ENCODE measurements at regions not wholly inside any gene's neighbourhood (a gene's known extent, or its start where the extent isn't known, plus 50 kb on each side); places are given as distances from the start of the nearest gene placed in this dataset.
A peak's percentile ranks its signal among the peaks of the same experiment; 100 is the strongest.

DNA sequence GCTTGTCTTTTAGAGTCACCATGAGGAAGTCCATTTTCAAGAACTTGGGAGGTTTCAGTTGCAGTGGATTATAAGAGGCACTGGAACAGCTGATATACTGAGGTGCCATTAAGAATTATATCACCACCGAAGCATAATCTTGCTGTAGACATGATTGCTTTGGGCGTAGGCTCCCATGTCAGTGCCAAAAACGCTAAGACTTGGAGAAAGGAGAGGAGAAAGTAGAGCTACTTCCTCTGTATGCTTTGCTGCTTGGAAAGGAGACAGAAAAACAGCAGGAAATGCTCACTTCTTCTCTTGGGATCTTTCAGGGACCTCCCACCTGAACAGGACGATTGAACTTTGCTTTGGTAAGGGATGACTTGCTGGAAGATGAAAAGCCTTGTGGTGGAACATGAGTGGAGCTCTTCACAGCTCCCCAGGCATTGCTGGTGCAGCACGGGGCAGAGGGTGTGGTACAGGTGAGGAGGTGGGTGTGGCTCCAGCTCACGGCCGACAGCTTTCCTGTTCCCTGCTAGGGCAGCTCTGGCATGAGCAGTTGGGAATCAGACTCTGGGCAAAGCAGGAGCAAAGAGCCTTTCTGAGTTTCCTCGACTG lies 190.4 kb upstream of the JAG1 start:
- TF ChIP-seq, protein P1, sequence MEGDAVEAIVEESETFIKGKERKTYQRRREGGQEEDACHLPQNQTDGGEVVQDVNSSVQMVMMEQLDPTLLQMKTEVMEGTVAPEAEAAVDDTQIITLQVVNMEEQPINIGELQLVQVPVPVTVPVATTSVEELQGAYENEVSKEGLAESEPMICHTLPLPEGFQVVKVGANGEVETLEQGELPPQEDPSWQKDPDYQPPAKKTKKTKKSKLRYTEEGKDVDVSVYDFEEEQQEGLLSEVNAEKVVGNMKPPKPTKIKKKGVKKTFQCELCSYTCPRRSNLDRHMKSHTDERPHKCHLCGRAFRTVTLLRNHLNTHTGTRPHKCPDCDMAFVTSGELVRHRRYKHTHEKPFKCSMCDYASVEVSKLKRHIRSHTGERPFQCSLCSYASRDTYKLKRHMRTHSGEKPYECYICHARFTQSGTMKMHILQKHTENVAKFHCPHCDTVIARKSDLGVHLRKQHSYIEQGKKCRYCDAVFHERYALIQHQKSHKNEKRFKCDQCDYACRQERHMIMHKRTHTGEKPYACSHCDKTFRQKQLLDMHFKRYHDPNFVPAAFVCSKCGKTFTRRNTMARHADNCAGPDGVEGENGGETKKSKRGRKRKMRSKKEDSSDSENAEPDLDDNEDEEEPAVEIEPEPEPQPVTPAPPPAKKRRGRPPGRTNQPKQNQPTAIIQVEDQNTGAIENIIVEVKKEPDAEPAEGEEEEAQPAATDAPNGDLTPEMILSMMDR (IDR thresholded peaks at IDR 0.05; ENCODE audit: insufficient read depth, low read depth, low read length, missing control alignments) = no peak
- DNase-seq (ENCODE audit: low read depth) = no peak
- H3K4me3 ChIP-seq (ENCODE audit: low read depth, low read length) = no peak overlapping the region

DNA sequence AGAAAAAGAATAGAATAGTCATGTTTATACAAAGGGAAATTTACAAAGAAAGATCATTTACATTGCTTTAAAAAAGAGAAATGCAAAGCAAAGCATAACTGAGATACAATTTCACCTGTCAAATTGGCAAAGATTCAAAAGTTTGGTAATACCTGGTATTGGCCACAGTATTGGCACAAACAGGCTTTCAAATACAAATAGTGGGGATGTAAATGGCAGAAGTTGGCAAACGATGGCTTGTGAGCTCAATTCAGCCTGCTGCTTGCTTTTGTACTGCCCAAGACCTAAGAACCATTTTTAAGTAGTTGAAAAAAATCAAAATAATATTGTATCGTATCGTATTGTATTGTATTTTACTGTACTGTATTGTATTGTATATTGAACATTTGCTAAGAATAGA lies 194.5 kb upstream of the JAG1 start:
- DNase-seq (ENCODE audit: low read depth) = no peak
- TF ChIP-seq, protein P1 (IDR thresholded peaks at IDR 0.05; ENCODE audit: insufficient read depth, low read depth, low read length, missing control alignments) = no peak
- H3K4me3 ChIP-seq (ENCODE audit: low read depth, low read length) = no peak overlapping the region

DNA sequence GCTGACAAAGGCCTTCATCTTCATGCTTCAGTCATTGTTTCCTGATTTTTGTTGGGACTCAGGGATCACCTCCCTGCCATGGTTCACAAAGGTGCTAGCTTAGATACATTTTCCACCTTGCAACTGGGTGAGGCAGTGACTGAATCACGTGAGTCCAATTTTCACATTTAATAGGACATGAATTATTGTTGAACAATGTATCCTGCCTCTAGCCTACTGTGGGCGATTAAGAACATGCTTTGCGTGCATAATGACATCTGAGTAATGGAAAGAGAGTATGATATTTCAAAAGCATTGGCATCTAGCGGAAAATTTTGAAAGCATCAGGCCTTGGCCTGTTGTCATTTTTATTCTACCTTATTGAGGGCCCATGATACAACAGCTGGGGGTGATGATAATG lies 199.2 kb upstream of the JAG1 start:
- TF ChIP-seq, protein P1 (IDR thresholded peaks at IDR 0.05; ENCODE audit: insufficient read depth, low read depth, low read length, missing control alignments) = no peak
- H3K4me3 ChIP-seq (ENCODE audit: low read depth, low read length) = no peak overlapping the region
- no peak for DNase-seq (ENCODE audit: low read depth)

DNA sequence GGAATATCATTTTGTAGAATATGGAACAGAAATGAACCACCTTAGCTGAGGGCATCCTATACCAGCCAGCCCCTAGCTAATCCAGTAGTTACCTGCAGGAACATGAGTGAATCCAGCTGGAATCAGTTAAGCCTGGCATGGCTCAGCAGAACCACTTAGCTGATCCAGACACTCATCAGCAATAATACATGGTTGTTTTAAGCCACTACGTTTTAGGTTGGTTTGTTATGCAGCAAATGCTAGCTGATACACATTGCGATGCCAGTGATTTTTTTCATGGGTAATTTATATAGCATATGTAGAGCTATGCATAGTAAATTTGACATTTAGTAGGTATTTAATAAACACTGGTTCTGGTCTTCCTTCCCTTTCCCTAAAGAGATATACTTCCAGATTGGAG lies 201.9 kb upstream of the JAG1 start:
- no peak overlapping the region for H3K4me3 ChIP-seq (ENCODE audit: low read depth, low read length)
- no peak for DNase-seq (ENCODE audit: low read depth)
- TF ChIP-seq, protein P1 (IDR thresholded peaks at IDR 0.05; ENCODE audit: insufficient read depth, low read depth, low read length, missing control alignments) = no peak

DNA sequence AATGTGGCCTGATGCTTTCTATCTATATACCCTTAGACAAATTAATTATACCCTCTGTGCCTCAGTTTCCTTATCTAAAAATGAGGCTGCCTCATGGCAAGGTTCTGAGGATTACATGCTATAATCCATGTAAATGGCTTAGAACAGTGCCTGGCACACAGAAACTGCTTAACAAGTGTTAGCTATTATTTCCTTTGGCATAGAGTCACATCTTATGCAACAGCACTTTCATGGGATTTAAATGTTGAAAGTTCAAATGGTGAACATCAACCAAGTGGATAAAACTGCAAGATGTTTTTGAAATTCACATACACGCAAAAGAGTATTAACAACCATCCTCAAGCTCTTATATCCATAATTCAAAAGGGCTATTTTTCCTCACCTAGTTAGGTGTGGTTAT lies 202.8 kb upstream of the JAG1 start:
- H3K4me3 ChIP-seq (ENCODE audit: low read depth, low read length) = no peak overlapping the region
- DNase-seq (ENCODE audit: low read depth) = no peak
- TF ChIP-seq, protein P1 (IDR thresholded peaks at IDR 0.05; ENCODE audit: insufficient read depth, low read depth, low read length, missing control alignments) = no peak

DNA sequence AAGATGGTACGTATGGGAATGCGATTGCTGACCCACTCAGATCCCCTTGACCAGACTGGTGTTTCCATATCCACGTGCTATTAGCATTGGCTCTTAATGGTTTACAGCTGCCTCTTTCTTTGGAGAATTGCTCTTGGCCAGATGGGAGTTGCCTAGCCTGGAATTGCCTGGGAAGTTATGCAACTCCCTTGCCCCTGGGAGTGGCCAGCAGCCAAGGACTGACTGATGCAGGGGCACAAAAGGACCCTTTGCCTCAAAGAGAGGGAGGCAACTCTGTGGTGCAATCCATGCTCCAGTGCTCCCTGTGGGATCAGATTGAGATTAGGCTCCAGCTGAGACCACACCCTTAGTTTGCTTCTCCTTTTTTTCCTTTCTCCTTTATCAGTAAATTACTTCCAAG lies 203.5 kb upstream of the JAG1 start:
- H3K4me3 ChIP-seq (ENCODE audit: low read depth, low read length) = no peak overlapping the region
- DNase-seq (ENCODE audit: low read depth) = no peak
- TF ChIP-seq, protein P1 (IDR thresholded peaks at IDR 0.05; ENCODE audit: insufficient read depth, low read depth, low read length, missing control alignments) = no peak

DNA sequence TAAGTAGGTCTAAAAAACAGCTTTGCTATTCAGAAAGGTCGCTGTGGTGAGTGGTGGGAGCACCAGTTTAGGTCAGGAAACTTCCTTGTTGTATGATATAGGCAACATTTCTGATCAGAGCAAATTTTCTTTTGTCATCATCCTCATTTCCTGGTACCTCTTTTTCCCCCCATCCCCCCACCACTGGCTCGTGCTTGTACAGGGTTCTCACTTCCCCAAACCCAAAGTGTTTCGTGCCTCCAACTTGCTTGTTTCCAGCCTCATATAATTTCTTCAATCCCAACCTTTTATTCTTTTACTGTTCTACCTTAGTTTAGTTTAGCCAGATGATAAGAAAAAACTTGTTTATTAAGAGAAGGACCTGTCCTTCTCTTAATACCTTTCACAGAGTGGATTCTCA lies 209.4 kb upstream of the JAG1 start:
- TF ChIP-seq, protein P1 (IDR thresholded peaks at IDR 0.05; ENCODE audit: insufficient read depth, low read depth, low read length, missing control alignments) = no peak
- H3K4me3 ChIP-seq (ENCODE audit: low read depth, low read length) = no peak overlapping the region
- peak; percentile 2 for DNase-seq (ENCODE audit: low read depth)
